SK-N-SH treated with all-trans-retinoic acid at 6 μM for 48 hours (cell line): ENCODE measurements at regions not wholly inside any gene's neighbourhood (a gene's known extent, or its start where the extent isn't known, plus 50 kb on each side); places are given as distances from the start of the nearest gene placed in this dataset.

ENCODE experiments used
- ARNTL ChIP-seq: fragments of 450-650 bp; formaldehyde crosslinking; IDR thresholded peaks from 2 replicates; pipeline ENCODE4 v1.5.0; 2020; ENCODE audit warnings: low read depth, mild to moderate bottlenecking, moderate library complexity, borderline replicate concordance
- CREB5 ChIP-seq: fragments of 250-450 bp; sonication (Bioruptor Pico); IDR thresholded peaks from 2 replicates; pipeline ENCODE4 v1.5.1; 2020; ENCODE audit warnings: low read depth, mild to moderate bottlenecking, moderate library complexity
- CSDC2 ChIP-seq: fragments of 250-450 bp; sonication (Bioruptor Pico); IDR thresholded peaks from 2 replicates; pipeline ENCODE4 v1.5.0; 2020; ENCODE audit warnings: mild to moderate bottlenecking, moderate library complexity
- PATZ1 ChIP-seq: fragments of 250-450 bp; sonication (Bioruptor Pico); IDR thresholded peaks from 2 replicates; pipeline ENCODE4 v1.8.0; 2020; ENCODE audit warnings: mild to moderate bottlenecking, moderate library complexity, borderline replicate concordance
- PPARA ChIP-seq: fragments of 250-450 bp; sonication (Bioruptor Pico); IDR thresholded peaks from 2 replicates; pipeline ENCODE4 v1.5.0; 2020; ENCODE audit warnings: mild to moderate bottlenecking, borderline replicate concordance
- RARB ChIP-seq: fragments of 250-450 bp; sonication (Bioruptor Pico); IDR thresholded peaks from 2 replicates; pipeline ENCODE4 v1.8.0; 2021; ENCODE audit warnings: mild to moderate bottlenecking, moderate library complexity
- TOX ChIP-seq: fragments of 250-450 bp; sonication (Bioruptor Pico); IDR thresholded peaks from 2 replicates; pipeline ENCODE4 v1.8.0; 2021; ENCODE audit warnings: mild to moderate bottlenecking, moderate library complexity, borderline replicate concordance
- ZFP3 ChIP-seq: fragments of 250-450 bp; sonication (Bioruptor Pico); IDR thresholded peaks from 2 replicates; pipeline ENCODE4 v1.5.0; 2020; ENCODE audit warnings: mild to moderate bottlenecking, moderate library complexity
- ZFP30 ChIP-seq: fragments of 450-650 bp; formaldehyde crosslinking; IDR thresholded peaks from 2 replicates; pipeline ENCODE4 v1.5.0; 2022; ENCODE audit warnings: mild to moderate bottlenecking, moderate library complexity

GRCh38 chr3:73768524-73769308 lies 144.0 kb upstream of the PDZRN3 start:
- no peak for TF ChIP-seq CREB5 (CRISPR knock-in tag)
- no peak for TF ChIP-seq ZFP30
- no peak for TF ChIP-seq TOX (CRISPR knock-in tag)
- TF ChIP-seq PATZ1 (CRISPR knock-in tag) = no peak
- TF ChIP-seq CSDC2 (CRISPR knock-in tag) = no peak
- no peak for TF ChIP-seq PPARA (CRISPR knock-in tag)
- TF ChIP-seq ZFP3 = no peak
- no peak for TF ChIP-seq ARNTL
- TF ChIP-seq RARB = no peak
